H1 (cell line): ENCODE measurements at regions not wholly inside any gene's neighbourhood (a gene's known extent, or its start where the extent isn't known, plus 50 kb on each side); places are given as distances from the start of the nearest gene placed in this dataset.

Experiments
- CBX5 ChIP-seq: fragments of 300-800, 300-1000 bp; sonication (generic); IDR thresholded peaks from 2 replicates; pipeline ENCODE4 v1.7.1; 2016; ENCODE audit warnings: antibody characterized with exemption, low read length, low read depth
- CHD1 ChIP-seq: IDR thresholded peaks from 2 replicates; pipeline ENCODE4 v1.6.1; 2012; ENCODE audit warnings: low read depth, low read length, improper control_type of control experiment
- EGR1 ChIP-seq: IDR thresholded peaks from 2 replicates; pipeline ENCODE4 v1.6.1; 2011; ENCODE audit warnings: low read depth, low read length, borderline replicate concordance
- EP300 ChIP-seq, 2 experiments: IDR thresholded peaks; 1 replicate in 1 of 2; 2 replicates in 1 of 2; pipeline ENCODE4 v1.6.1; 2011 to 2012; ENCODE audit warnings: low read depth in 2 of 2, low read length in 2 of 2, mild to moderate bottlenecking in 2 of 2, borderline replicate concordance in 1 of 2, inconsistent platforms in 1 of 2, moderate library complexity in 1 of 2
- NRF1 ChIP-seq: IDR thresholded peaks from 2 replicates; pipeline ENCODE4 v1.6.1; 2011; ENCODE audit warnings: mild to moderate bottlenecking, low read depth, low read length, improper control_type of control experiment
- POU5F1 ChIP-seq: IDR thresholded peaks from 2 replicates; pipeline ENCODE4 v1.6.1; 2011; ENCODE audit warnings: low read depth, mild to moderate bottlenecking, low read length, moderate library complexity
- RXRA ChIP-seq: IDR thresholded peaks from 2 replicates; pipeline ENCODE4 v1.6.1; 2011; ENCODE audit warnings: low read depth, mild to moderate bottlenecking, low read length, moderate library complexity; ENCODE audit not compliant: insufficient read depth
- SAP30 ChIP-seq: fragments of 300-600 bp; sonication (generic); IDR thresholded peaks from 2 replicates; pipeline ENCODE4 v1.7.1; 2012; ENCODE audit warnings: low read length, moderate library complexity, mild to moderate bottlenecking, inconsistent platforms; ENCODE audit not compliant: insufficient read depth, insufficient replicate concordance
- SIN3A ChIP-seq, 2 experiments: IDR thresholded peaks in 1 of 2; conservative IDR thresholded peaks in 1 of 2; 2 replicates each; pipeline ENCODE4 v1.6.1; 2011 to 2012; ENCODE audit warnings: low read length in 2 of 2, improper control_type of control experiment in 1 of 2, low read depth in 1 of 2, mild to moderate bottlenecking in 1 of 2
- TBP ChIP-seq: IDR thresholded peaks from 2 replicates; pipeline ENCODE4 v1.6.1; 2011; ENCODE audit warnings: low read depth, low read length, improper control_type of control experiment
- ZNF274 ChIP-seq: IDR thresholded peaks from 2 replicates; pipeline ENCODE4 v1.7.0; 2012; ENCODE audit warnings: low read length, borderline replicate concordance; ENCODE audit errors: extremely low read depth
- TF ChIP-seq, protein P1 (sequence below): fragments of 300-600 bp; sonication (generic); IDR thresholded peaks from 2 replicates; pipeline ENCODE4 v1.7.1; 2012; ENCODE audit warnings: low read length, moderate library complexity, mild to moderate bottlenecking, inconsistent platforms; ENCODE audit not compliant: insufficient replicate concordance

- TF ChIP-seq, protein P1, sequence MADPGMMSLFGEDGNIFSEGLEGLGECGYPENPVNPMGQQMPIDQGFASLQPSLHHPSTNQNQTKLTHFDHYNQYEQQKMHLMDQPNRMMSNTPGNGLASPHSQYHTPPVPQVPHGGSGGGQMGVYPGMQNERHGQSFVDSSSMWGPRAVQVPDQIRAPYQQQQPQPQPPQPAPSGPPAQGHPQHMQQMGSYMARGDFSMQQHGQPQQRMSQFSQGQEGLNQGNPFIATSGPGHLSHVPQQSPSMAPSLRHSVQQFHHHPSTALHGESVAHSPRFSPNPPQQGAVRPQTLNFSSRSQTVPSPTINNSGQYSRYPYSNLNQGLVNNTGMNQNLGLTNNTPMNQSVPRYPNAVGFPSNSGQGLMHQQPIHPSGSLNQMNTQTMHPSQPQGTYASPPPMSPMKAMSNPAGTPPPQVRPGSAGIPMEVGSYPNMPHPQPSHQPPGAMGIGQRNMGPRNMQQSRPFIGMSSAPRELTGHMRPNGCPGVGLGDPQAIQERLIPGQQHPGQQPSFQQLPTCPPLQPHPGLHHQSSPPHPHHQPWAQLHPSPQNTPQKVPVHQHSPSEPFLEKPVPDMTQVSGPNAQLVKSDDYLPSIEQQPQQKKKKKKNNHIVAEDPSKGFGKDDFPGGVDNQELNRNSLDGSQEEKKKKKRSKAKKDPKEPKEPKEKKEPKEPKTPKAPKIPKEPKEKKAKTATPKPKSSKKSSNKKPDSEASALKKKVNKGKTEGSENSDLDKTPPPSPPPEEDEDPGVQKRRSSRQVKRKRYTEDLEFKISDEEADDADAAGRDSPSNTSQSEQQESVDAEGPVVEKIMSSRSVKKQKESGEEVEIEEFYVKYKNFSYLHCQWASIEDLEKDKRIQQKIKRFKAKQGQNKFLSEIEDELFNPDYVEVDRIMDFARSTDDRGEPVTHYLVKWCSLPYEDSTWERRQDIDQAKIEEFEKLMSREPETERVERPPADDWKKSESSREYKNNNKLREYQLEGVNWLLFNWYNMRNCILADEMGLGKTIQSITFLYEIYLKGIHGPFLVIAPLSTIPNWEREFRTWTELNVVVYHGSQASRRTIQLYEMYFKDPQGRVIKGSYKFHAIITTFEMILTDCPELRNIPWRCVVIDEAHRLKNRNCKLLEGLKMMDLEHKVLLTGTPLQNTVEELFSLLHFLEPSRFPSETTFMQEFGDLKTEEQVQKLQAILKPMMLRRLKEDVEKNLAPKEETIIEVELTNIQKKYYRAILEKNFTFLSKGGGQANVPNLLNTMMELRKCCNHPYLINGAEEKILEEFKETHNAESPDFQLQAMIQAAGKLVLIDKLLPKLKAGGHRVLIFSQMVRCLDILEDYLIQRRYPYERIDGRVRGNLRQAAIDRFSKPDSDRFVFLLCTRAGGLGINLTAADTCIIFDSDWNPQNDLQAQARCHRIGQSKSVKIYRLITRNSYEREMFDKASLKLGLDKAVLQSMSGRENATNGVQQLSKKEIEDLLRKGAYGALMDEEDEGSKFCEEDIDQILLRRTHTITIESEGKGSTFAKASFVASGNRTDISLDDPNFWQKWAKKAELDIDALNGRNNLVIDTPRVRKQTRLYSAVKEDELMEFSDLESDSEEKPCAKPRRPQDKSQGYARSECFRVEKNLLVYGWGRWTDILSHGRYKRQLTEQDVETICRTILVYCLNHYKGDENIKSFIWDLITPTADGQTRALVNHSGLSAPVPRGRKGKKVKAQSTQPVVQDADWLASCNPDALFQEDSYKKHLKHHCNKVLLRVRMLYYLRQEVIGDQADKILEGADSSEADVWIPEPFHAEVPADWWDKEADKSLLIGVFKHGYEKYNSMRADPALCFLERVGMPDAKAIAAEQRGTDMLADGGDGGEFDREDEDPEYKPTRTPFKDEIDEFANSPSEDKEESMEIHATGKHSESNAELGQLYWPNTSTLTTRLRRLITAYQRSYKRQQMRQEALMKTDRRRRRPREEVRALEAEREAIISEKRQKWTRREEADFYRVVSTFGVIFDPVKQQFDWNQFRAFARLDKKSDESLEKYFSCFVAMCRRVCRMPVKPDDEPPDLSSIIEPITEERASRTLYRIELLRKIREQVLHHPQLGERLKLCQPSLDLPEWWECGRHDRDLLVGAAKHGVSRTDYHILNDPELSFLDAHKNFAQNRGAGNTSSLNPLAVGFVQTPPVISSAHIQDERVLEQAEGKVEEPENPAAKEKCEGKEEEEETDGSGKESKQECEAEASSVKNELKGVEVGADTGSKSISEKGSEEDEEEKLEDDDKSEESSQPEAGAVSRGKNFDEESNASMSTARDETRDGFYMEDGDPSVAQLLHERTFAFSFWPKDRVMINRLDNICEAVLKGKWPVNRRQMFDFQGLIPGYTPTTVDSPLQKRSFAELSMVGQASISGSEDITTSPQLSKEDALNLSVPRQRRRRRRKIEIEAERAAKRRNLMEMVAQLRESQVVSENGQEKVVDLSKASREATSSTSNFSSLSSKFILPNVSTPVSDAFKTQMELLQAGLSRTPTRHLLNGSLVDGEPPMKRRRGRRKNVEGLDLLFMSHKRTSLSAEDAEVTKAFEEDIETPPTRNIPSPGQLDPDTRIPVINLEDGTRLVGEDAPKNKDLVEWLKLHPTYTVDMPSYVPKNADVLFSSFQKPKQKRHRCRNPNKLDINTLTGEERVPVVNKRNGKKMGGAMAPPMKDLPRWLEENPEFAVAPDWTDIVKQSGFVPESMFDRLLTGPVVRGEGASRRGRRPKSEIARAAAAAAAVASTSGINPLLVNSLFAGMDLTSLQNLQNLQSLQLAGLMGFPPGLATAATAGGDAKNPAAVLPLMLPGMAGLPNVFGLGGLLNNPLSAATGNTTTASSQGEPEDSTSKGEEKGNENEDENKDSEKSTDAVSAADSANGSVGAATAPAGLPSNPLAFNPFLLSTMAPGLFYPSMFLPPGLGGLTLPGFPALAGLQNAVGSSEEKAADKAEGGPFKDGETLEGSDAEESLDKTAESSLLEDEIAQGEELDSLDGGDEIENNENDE, result no peak
- TF ChIP-seq RXRA (no peak), EGR1 (no peak), ZNF274 (no peak), CHD1 (no peak), NRF1 (no peak), SIN3A (conservative IDR thresholded peaks at IDR 0.05 in 1 of 2, IDR thresholded peaks at IDR 0.05 in 1 of 2; ENCODE audit: low read depth in 1 of 2, low read length in 2 of 2) (no peak), EP300 (IDR thresholded peaks at IDR 0.05; ENCODE audit: borderline replicate concordance in 1 of 2, low read depth in 2 of 2, low read length in 2 of 2) (no peak), CBX5 (no peak), SAP30 (no peak), POU5F1 (no peak), TBP (no peak)
Observed at GRCh38 chr3:194195611-194196010, 59.7 kb downstream of the HES1 start (continued).
